ENCODE measurements at regions not wholly inside any gene's neighbourhood (a gene's known extent, or its start where the extent isn't known, plus 50 kb on each side); places are given as distances from the start of the nearest gene placed in this dataset.

DNA sequence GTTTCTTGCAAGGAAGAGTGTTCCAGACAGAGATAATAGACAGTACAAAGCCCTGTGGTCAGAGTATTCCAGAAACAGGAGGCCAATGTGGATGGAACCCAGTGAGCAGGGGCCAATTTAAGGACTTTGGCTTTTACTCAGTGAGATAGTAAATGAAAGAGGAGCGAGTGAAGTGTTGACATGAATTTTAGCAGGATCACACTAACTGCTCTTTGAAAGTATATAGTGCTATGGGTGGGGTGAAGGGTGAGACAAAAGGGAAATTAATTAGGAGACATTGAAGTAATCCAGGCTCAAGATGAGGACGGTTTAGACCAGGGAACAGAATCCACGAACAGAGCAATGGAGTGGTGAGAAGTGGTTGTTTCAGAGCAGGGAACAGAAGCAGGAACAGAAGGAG, 62.2 kb upstream of the TES start:
- DNase-seq (ENCODE audit: low spot score): no peak

DNA sequence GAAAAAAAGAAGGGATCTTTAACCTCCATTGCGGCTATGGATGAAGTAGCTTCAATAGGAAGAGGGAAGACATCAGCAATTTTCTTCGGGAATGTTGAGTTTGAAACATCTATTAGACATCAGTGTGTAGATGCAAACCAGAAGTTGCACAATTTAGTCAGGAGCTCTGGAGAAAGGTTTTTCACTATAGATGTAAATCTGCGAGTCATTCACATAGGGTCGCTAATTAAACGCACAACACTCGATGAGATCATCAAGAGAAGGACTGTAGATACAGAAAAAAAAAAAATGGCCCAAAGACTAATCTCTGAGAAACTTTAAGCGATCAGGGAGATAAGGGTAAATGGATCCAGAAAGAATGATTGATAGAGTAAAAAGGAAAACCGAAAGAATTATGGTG, 61.7 kb upstream of the TES start:
- DNase-seq (ENCODE audit: low spot score): peak; percentile 20

DNA sequence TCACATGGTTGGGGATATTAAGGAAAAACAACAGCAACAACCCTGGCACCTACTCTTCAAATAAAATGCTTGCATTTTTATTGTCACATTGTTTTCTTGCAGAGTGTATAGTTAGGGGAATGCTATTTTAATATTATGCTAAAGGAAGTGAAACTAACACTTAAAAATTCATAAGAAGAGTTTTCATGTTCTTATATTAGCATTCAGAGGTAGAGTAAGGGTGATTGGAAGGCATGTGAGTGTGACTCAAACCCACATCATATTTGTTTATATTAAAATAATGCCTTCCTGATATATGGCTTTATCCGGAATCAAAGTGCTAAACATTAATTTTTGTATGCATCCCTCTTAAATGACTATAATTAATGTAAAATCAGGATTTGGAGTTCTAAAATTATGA, 59.8 kb upstream of the TES start:
- DNase-seq (ENCODE audit: low spot score): no peak

DNA sequence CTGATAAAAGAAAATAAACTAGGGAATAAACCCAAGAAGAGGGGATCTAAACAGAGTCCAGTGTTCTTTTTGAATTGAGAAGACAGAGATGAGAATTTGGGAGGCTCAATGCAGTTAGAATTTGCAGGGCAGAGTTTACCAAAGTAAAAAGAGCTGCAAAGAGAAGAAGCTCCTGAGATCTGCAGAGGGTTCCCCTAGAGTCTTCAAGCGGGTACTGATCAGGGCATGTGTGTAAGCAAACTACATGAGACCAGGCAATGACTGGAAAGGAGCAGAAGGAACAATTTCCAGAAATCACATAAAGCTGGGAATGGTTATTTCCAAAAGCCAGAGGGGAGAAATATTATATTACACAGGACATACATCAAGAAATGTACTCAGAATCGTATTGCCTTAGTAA, 58.1 kb upstream of the TES start:
- no peak for DNase-seq (ENCODE audit: low spot score)

DNA sequence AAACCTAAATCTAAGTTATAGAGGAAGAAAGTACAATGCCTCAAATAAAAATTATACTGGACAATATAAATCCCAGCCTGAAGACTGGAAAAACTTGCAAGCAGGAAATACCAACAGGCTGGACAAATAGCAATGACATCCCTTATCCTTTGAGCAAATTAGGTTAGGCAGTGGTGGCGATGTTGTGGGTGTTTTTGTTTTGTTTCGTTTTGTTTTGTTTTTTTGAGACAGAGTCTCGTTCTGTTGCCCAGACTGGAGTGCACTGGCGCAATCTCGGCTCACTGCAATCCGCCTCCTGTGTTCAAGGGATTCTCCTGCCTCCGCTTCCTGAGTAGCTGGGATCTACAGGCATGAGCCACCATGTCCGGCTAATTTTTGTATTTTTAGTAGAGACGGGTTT, 57.3 kb upstream of the TES start:
- DNase-seq (ENCODE audit: low spot score): no peak

DNA sequence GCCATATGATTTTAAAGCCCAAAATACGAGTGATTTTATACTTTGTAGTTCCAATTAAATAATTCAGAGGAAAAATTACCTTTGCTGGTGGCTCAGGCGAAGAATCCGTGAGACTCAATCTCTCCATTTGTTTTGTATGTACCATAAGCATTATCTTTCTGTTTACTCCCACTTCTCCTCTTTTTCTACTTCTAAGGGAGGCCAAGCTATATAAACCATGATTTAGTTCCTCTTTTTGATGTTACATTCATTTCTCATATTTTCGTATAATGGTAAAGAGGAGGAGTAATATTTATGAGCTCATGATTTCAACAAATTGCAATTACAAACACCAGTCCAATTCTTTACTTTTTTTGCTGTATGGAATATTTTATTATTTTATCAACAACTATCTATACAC, 50.6 kb upstream of the TES start:
- DNase-seq (ENCODE audit: low spot score): no peak

Data from RKO (cell line).